HCT116 (cell line): ENCODE measurements at regions not wholly inside any gene's neighbourhood (a gene's known extent, or its start where the extent isn't known, plus 50 kb on each side); places are given as distances from the start of the nearest gene placed in this dataset.

Source experiments
- ATAC-seq: fragments of 200-7000 bp; cut with Tn5 transposase; 2 replicates; pipeline ENCODE4 v1.9.1; 2020; ENCODE audit warnings: mild to moderate bottlenecking, moderate library complexity
- BruUV-seq: library from RNA; stranded (reverse); fragments of 400-500 nt; replicated peaks from 2 replicates; lab custom pipeline; 2021; lab: Mats Ljungman, UMichigan
- CTCF ChIA-PET: fragments of 300-600 bp; sonication (Branson Sonifier 250); formaldehyde crosslinking; loops from one replicate; lab custom pipeline; 2021; ENCODE audit warnings: antibody characterized with exemption; lab: Charles Lee
- POLR2A ChIA-PET: fragments of 300-600, 350-600 bp; sonication (Branson Sonifier 250); formaldehyde crosslinking; loops from one replicate; lab custom pipeline; 2021; ENCODE audit warnings: antibody characterized with exemption; lab: Charles Lee
- RAD21 ChIA-PET, 2 experiments: fragments of 300-600 bp; sonication (Branson Sonifier 250); formaldehyde crosslinking; loops; one replicate each; lab custom pipeline; 2023; ENCODE audit warnings: low total read pairs in 2 of 2; ENCODE audit not compliant: uncharacterized antibody in 2 of 2, unreplicated experiment in 2 of 2, low non-redundant PET in 1 of 2; lab: Charles Lee
- DNase-seq: peaks from one replicate; pipeline ENCODE4 v3.0.0-alpha.2; 2010; ENCODE audit warnings: low read depth, low spot score
- H2AFZ ChIP-seq: fragments of 200-600 bp; shearing (Covaris generic), sonication (generic); 2 replicates; pipeline ENCODE4 v1.6.1; 2017; ENCODE audit warnings: low read depth, mixed run types, mixed read lengths, antibody characterized with exemption, low read length; ENCODE audit not compliant: poor library complexity, severe bottlenecking
- H3K27ac ChIP-seq: 2 replicates; pipeline ENCODE4 v1.5.1; 2012; ENCODE audit warnings: low read depth, low read length
- H3K27me3 ChIP-seq: fragments of 200-600 bp; sonication (generic); 2 replicates; pipeline ENCODE4 v1.6.1; 2016; ENCODE audit warnings: mixed run types, low read length, mixed read lengths; ENCODE audit not compliant: insufficient read depth
- H3K36me3 ChIP-seq, 2 experiments: fragments of 200-500 bp in 1 of 2; fragments of 200-600 bp in 1 of 2; sonication (Bioruptor generic) in 1 of 2; sonication (generic) in 1 of 2; 2 replicates each; pipeline versions ENCODE4 v1.5.1 to v1.6.1; 2014 to 2016; ENCODE audit warnings: low read length in 2 of 2, inconsistent platforms in 1 of 2, mixed read lengths in 1 of 2, mixed run types in 1 of 2; ENCODE audit not compliant: insufficient read depth in 2 of 2, control insufficient read depth in 1 of 2
- H3K4me1 ChIP-seq, 2 experiments: fragments of 200-600 bp in 1 of 2; sonication (generic) in 1 of 2; 2 replicates each; pipeline versions ENCODE4 v1.5.1 to v1.6.1; 2012 to 2017; ENCODE audit warnings: low read length in 2 of 2, inconsistent platforms in 1 of 2, mild to moderate bottlenecking in 1 of 2, mixed read lengths in 1 of 2, mixed run types in 1 of 2, moderate library complexity in 1 of 2; ENCODE audit not compliant: insufficient read depth in 2 of 2, control insufficient read depth in 1 of 2
- H3K4me2 ChIP-seq: fragments of 200-600 bp; sonication (generic); 2 replicates; pipeline ENCODE4 v1.6.1; 2017; ENCODE audit warnings: mixed run types, low read length, mixed read lengths
- H3K4me3 ChIP-seq, 2 experiments: fragments of 200-600 bp in 1 of 2; sonication (generic) in 1 of 2; replicated peaks in 1 of 2; 2 replicates each; pipeline ENCODE4 v1.5.1; 2011 to 2016; ENCODE audit warnings: low read length in 2 of 2, control low read depth in 1 of 2, low read depth in 1 of 2, mild to moderate bottlenecking in 1 of 2, mixed read lengths in 1 of 2, mixed run types in 1 of 2
- H3K79me2 ChIP-seq: fragments of 200-600 bp; sonication (generic); 2 replicates; pipeline ENCODE4 v1.6.1; 2017; ENCODE audit warnings: mild to moderate bottlenecking, mixed run types, low read length, moderate library complexity, mixed read lengths; ENCODE audit not compliant: insufficient read depth
- H3K9ac ChIP-seq: fragments of 200-600 bp; sonication (generic); 2 replicates; pipeline ENCODE4 v1.6.1; 2016; ENCODE audit warnings: low read length, mixed read lengths
- H3K9me2 ChIP-seq: fragments of 200-600 bp; sonication (generic), shearing (Covaris generic); 2 replicates; pipeline ENCODE4 v1.6.1; 2017; ENCODE audit warnings: mixed run types, mild to moderate bottlenecking, moderate library complexity; ENCODE audit not compliant: insufficient read depth
- H3K9me3 ChIP-seq, 2 experiments: fragments of 200-500 bp in 1 of 2; fragments of 200-600 bp in 1 of 2; sonication (Bioruptor generic) in 1 of 2; sonication (generic) in 1 of 2; 2 replicates each; pipeline ENCODE4 v1.6.1; 2014 to 2017; ENCODE audit warnings: low read length in 2 of 2, mixed read lengths in 2 of 2, inconsistent platforms in 1 of 2, low read depth in 1 of 2, mild to moderate bottlenecking in 1 of 2, mixed run types in 1 of 2, moderate library complexity in 1 of 2; ENCODE audit not compliant: control insufficient read depth in 1 of 2, insufficient read depth in 1 of 2
- H4K20me1 ChIP-seq: fragments of 200-600 bp; sonication (generic), shearing (Covaris generic); 2 replicates; pipeline ENCODE4 v1.6.1; 2017; ENCODE audit warnings: mixed run types, mild to moderate bottlenecking, moderate library complexity; ENCODE audit not compliant: insufficient read depth
- CEBPB ChIP-seq: IDR thresholded peaks from 2 replicates; pipeline ENCODE4 v1.6.1; 2012; ENCODE audit warnings: low read depth
- ELF1 ChIP-seq: IDR thresholded peaks from 2 replicates; pipeline ENCODE4 v1.6.1; 2012; ENCODE audit warnings: low read depth, borderline replicate concordance
- EZH2phosphoT487 ChIP-seq: fragments of 200-600 bp; IDR thresholded peaks from 2 replicates; pipeline ENCODE4 v1.6.1; 2018; ENCODE audit warnings: antibody characterized with exemption, borderline replicate concordance
- FOSL1 ChIP-seq: IDR thresholded peaks from 2 replicates; pipeline ENCODE4 v1.6.1; 2012; ENCODE audit warnings: low read depth
- POLR2A ChIP-seq: IDR thresholded peaks from 2 replicates; pipeline ENCODE4 v1.7.0; 2011; ENCODE audit warnings: borderline replicate concordance; ENCODE audit not compliant: insufficient read depth, insufficient read length; ENCODE audit errors: extremely low read depth
- SIN3A ChIP-seq: IDR thresholded peaks from 2 replicates; pipeline ENCODE4 v1.6.1; 2012; ENCODE audit warnings: low read depth
- SRF ChIP-seq: IDR thresholded peaks from 2 replicates; pipeline ENCODE4 v1.6.1; 2012; ENCODE audit warnings: low read depth
- ZFX ChIP-seq: fragments of 450-650 bp; IDR thresholded peaks from 2 replicates; pipeline ENCODE4 v1.6.1; 2017
- intact Hi-C: fragments of 100-400 bp; cut with micrococcal nuclease; formaldehyde crosslinking; loops from 2 replicates; pipeline ENCODE4 v1.10.0; 2022
- TF ChIP-seq, protein P1 (sequence below): IDR thresholded peaks from 2 replicates; pipeline ENCODE4 v1.6.1; 2012
- TF ChIP-seq, protein P2 (sequence below): IDR thresholded peaks from 2 replicates; pipeline ENCODE4 v1.6.1; 2011; ENCODE audit warnings: mild to moderate bottlenecking, low read length, moderate library complexity; ENCODE audit not compliant: insufficient replicate concordance; ENCODE audit errors: extremely low read depth
- TF ChIP-seq, protein P3 (sequence below), 3 experiments: fragments of 200-600 bp in 1 of 3; sonication (generic) in 1 of 3; IDR thresholded peaks in 2 of 3; conservative IDR thresholded peaks in 1 of 3; 2 replicates each; pipeline ENCODE4 v1.5.1; 2012 to 2017; ENCODE audit warnings: low read depth in 2 of 3, low read length in 2 of 3, antibody characterized with exemption in 1 of 3, borderline replicate concordance in 1 of 3, control low read depth in 1 of 3, mild to moderate bottlenecking in 1 of 3, mixed read lengths in 1 of 3, mixed run types in 1 of 3, moderate library complexity in 1 of 3; ENCODE audit not compliant: insufficient read depth in 1 of 3

DNA sequence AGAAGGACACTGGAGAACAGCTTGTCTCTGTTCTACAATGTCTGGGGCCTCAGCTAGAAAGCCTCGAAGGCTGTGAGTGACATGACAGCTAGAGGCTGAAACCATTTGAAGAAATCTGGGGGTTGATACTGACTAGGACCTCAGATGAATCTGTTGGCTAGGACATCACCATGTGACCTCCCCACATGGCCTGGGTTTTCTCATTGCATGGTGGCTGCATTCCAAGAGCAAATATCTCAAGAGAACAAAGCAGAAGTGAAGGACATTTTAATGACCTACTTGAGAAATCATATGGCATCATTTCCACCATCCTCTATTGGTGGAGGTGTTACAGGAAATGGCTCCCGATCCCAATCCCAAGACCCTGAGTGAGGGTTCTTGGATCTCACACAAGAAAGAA, 450.6 kb upstream of the AUTS2 start:
- POLR2A ChIA-PET, result no interaction called here
- Histone ChIP-seq H3K4me1 (no peaks in the 10 kb centered on the region), H3K4me2 (no peak overlapping the region), H3K9ac (no peak overlapping the region), H3K79me2 (no peaks in the 10 kb centered on the region), H3K27ac (no peak overlapping the region), H3K4me3 (no peak overlapping the region), H3K9me3 (peaks cover 0 to 28% of the 10 kb centered on the region in 2 experiments; a peak in 2 of 4 replicates), H3K27me3 (no peaks in the 10 kb centered on the region), H4K20me1 (no peaks in the 10 kb centered on the region), H3K36me3 (no peaks in the 10 kb centered on the region), H2AFZ (no peak overlapping the region), H3K9me2 (no peaks in the 10 kb centered on the region)
- no peak for ATAC-seq
- CTCF ChIA-PET, result no interaction called here
- no peak for DNase-seq
- RAD21 ChIA-PET, result no interaction called here
- TF ChIP-seq EZH2phosphoT487 (no peak), SRF (no peak), ELF1 (no peak), ZFX (no peak), FOSL1 (no peak), POLR2A (no peak), CEBPB (no peak), SIN3A (no peak)
- TF ChIP-seq, protein P1, sequence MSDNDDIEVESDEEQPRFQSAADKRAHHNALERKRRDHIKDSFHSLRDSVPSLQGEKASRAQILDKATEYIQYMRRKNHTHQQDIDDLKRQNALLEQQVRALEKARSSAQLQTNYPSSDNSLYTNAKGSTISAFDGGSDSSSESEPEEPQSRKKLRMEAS, result no peak
- TF ChIP-seq, protein P2, sequence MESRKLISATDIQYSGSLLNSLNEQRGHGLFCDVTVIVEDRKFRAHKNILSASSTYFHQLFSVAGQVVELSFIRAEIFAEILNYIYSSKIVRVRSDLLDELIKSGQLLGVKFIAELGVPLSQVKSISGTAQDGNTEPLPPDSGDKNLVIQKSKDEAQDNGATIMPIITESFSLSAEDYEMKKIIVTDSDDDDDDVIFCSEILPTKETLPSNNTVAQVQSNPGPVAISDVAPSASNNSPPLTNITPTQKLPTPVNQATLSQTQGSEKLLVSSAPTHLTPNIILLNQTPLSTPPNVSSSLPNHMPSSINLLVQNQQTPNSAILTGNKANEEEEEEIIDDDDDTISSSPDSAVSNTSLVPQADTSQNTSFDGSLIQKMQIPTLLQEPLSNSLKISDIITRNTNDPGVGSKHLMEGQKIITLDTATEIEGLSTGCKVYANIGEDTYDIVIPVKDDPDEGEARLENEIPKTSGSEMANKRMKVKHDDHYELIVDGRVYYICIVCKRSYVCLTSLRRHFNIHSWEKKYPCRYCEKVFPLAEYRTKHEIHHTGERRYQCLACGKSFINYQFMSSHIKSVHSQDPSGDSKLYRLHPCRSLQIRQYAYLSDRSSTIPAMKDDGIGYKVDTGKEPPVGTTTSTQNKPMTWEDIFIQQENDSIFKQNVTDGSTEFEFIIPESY, result no peak
- TF ChIP-seq, protein P3, sequence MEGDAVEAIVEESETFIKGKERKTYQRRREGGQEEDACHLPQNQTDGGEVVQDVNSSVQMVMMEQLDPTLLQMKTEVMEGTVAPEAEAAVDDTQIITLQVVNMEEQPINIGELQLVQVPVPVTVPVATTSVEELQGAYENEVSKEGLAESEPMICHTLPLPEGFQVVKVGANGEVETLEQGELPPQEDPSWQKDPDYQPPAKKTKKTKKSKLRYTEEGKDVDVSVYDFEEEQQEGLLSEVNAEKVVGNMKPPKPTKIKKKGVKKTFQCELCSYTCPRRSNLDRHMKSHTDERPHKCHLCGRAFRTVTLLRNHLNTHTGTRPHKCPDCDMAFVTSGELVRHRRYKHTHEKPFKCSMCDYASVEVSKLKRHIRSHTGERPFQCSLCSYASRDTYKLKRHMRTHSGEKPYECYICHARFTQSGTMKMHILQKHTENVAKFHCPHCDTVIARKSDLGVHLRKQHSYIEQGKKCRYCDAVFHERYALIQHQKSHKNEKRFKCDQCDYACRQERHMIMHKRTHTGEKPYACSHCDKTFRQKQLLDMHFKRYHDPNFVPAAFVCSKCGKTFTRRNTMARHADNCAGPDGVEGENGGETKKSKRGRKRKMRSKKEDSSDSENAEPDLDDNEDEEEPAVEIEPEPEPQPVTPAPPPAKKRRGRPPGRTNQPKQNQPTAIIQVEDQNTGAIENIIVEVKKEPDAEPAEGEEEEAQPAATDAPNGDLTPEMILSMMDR (IDR thresholded peaks at IDR 0.05 in 2 of 3, conservative IDR thresholded peaks at IDR 0.05 in 1 of 3; ENCODE audit: borderline replicate concordance in 1 of 3, insufficient read depth in 1 of 3, low read depth in 2 of 3, low read length in 2 of 3), result no peak
- no TSS peak for BruUV-seq
- intact Hi-C loops, result no loop called here
